ENCODE measurements at regions not wholly inside any gene's neighbourhood (a gene's known extent, or its start where the extent isn't known, plus 50 kb on each side); places are given as distances from the start of the nearest gene placed in this dataset.

DNA sequence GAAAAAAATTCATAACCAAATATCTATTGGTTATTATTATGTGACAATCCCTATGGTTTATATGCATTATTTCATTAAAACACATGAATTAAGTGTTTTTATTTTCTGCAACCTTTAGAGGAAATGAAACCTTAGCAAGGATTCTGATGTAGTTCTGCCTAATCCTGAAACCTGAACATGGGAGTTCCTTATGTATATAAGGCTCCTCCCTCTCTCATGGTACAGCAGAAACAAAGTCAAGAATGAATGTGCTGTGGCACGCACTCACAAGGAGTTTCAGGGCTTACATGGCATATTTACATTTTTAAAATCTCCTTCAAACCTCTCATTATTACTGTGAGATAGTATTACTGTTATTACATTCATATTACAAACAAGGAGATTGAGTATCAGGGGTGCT, 426.4 kb upstream of the CITED2 start:
- intact Hi-C loops (cut with micrococcal nuclease): no loop called here

GRCh38 chr6:139790527-139790926, 416.1 kb upstream of the CITED2 start:
- intact Hi-C loops (cut with micrococcal nuclease): no loop called here

DNA sequence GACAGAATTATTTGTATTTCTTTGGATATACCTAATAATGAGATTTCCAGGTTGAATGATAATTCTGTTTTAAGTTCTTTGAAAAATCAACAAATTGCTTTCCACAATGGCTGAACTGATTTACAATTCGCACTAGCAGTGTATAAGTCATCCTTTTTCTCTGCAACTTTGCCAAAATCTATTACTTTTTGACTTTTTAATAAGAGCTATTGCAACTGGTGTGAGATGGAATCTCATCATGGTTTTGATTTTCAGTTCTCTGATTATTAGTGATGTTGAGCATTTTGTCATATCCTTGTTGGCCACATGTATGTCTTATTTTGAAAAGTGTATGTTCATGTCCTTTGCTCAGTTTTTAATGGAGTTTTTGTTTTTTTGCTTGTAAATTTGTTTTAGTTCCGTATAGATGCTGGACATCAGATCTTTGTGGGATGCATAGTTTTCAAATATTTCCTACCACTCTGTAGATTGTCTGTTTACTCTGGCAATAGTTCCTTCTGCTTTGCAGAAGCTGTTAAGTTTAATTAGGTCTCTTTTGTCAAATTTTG, 409.8 kb upstream of the CITED2 start:
- intact Hi-C loops (cut with micrococcal nuclease): no loop called here

DNA sequence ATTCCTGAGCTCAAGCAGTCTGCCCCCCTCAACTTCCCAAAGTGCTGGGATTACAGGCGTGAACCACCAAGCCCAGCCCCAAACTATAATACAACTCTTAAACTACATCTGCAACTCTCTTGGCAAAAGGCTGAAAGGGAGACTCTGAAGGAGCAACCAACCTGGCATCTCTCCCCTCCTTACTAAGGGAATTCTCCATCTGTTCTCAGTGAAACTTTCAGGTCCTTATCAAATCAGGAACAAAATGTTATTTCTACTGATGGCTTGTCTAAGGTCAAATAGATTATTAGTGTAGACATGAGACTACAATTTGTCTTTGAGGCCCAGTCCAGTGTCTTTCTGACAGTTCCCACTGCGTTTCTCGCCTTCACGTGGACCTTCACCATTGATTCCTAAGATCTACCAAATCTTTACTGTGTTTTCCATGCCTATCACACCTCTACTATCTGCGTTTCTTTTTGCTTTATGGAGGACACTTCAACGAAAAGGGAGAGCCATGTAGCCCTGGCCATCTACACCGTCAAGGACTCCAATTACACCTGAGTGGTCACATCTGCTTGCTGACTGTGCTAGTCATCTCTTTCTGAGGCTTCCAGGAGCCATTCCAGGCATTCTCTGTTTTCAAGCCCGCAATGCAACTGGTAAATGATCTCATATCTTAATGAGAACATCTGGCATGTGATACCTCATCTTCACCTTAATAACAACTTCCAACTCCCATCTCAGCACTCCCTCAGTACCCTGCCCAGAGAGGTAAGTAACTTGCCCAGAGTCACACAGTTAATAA, 405.7 kb upstream of the CITED2 start:
- intact Hi-C loops (cut with micrococcal nuclease): no loop called here

DNA sequence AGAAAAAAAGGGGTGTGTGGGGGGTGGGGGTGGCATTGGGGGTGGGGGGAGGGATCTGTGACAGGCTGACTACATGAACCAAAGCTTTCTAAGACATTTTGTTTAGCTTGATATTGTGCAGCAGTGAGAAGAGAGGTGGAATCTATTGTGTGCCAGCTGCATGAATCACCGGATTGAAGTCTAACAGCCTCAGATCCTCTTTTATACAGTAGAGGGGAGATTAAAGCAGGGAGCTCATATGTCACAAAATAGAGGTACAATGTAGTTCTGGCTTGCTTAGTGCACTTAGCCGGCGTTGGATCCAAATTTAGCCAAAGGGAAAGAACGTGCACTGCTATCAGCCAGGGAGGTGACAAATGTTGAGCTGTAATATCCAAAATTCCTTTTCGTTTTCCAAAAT, 404.2 kb upstream of the CITED2 start:
- intact Hi-C loops (cut with micrococcal nuclease): no loop called here

- intact Hi-C loops (cut with micrococcal nuclease): no loop called here
These were observed 403.7 kb upstream of the CITED2 start for GRCh38 chr6:139778106-139778505.

- intact Hi-C loops (cut with micrococcal nuclease): no loop called here
These were observed 402.9 kb upstream of the CITED2 start for GRCh38 chr6:139777202-139777970.

GRCh38 chr6:139776041-139776440, 401.6 kb upstream of the CITED2 start:
- intact Hi-C loops (cut with micrococcal nuclease): no loop called here

- intact Hi-C loops (cut with micrococcal nuclease): no loop called here
These were observed 393.7 kb upstream of the CITED2 start for GRCh38 chr6:139768196-139768595.

GRCh38 chr6:139766796-139767195, 392.3 kb upstream of the CITED2 start:
- intact Hi-C loops (cut with micrococcal nuclease): no loop called here

GRCh38 chr6:139765825-139766285, 391.4 kb upstream of the CITED2 start:
- intact Hi-C loops (cut with micrococcal nuclease): no loop called here

- intact Hi-C loops (cut with micrococcal nuclease): no loop called here
These were observed 390.1 kb upstream of the CITED2 start for GRCh38 chr6:139764498-139764986.

GRCh38 chr6:139763468-139764210, 389.2 kb upstream of the CITED2 start:
- intact Hi-C loops (cut with micrococcal nuclease): no loop called here

GRCh38 chr6:139762587-139763031, 388.2 kb upstream of the CITED2 start:
- intact Hi-C loops (cut with micrococcal nuclease): no loop called here

- intact Hi-C loops (cut with micrococcal nuclease): no loop called here
These were observed 385.7 kb upstream of the CITED2 start for GRCh38 chr6:139760128-139760527.

GRCh38 chr6:139759086-139759485, 384.6 kb upstream of the CITED2 start:
- intact Hi-C loops (cut with micrococcal nuclease): no loop called here

- intact Hi-C loops (cut with micrococcal nuclease): no loop called here
These were observed 383.8 kb upstream of the CITED2 start for GRCh38 chr6:139758209-139758611.

DNA sequence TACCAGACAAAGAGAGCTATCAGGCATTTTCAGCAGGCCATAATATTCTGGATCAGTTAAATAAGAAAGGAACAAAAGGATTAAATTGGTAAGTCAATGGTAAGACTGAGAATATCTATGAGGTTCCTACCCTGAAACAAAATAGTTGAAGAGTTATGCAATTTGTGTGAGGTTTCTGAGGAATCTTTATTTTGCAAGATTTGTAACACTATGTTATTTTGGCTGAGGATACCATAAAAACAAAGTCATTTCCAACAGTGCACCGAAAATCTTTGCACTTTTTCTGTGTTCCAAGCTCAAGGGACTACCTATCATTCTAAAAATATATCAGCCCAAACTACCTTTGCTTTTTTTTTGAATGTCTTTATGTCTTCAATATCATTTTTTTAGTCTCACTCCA, 383.3 kb upstream of the CITED2 start:
- intact Hi-C loops (cut with micrococcal nuclease): no loop called here

- intact Hi-C loops (cut with micrococcal nuclease): no loop called here
These were observed 381.9 kb upstream of the CITED2 start for GRCh38 chr6:139756381-139756780.

- intact Hi-C loops (cut with micrococcal nuclease): no loop called here
These were observed 380.7 kb upstream of the CITED2 start for GRCh38 chr6:139754898-139755775.

Data from T-helper 2 cell treated with Interferon-gamma antibody and Interleukin-4, amounts not matched to agents 100 ng/mL and 5 ng/mL, for 36 hours (primary cell).